HepG2 (cell line): ENCODE measurements at regions not wholly inside any gene's neighbourhood (a gene's known extent, or its start where the extent isn't known, plus 50 kb on each side); places are given as distances from the start of the nearest gene placed in this dataset.
A peak's percentile ranks its signal among the peaks of the same experiment; 100 is the strongest.

Experiments
- FOXK1 ChIP-seq: sonication (generic); formaldehyde crosslinking; IDR thresholded peaks from 2 replicates; pipeline ENCODE4 v1.4.0; 2020; ENCODE audit warnings: low read depth, missing genetic modification reagents, borderline replicate concordance
- HNRNPH1 ChIP-seq: fragments of 200-400 bp; formaldehyde crosslinking; optimal IDR thresholded peaks from 2 replicates; pipeline ENCODE3; 2017; ENCODE audit warnings: mild to moderate bottlenecking, low read depth, low read length
- HOXA5 ChIP-seq: sonication (generic); formaldehyde crosslinking; IDR thresholded peaks from 2 replicates; pipeline ENCODE4 v1.4.0; 2020; ENCODE audit warnings: missing genetic modification reagents
- JARID2 ChIP-seq: sonication (generic); formaldehyde crosslinking; IDR thresholded peaks from 2 replicates; pipeline ENCODE4 v1.8.1; 2023; ENCODE audit warnings: missing genetic modification reagents, inconsistent platforms; ENCODE audit not compliant: insufficient replicate concordance
- MIER2 ChIP-seq: IDR thresholded peaks from 2 replicates; pipeline ENCODE4 v1.6.1; 2016; ENCODE audit warnings: missing biosample characterization, missing genetic modification reagents
- NCOA2 ChIP-seq: sonication (generic); formaldehyde crosslinking; IDR thresholded peaks from 2 replicates; pipeline ENCODE4 v1.8.0; 2022; ENCODE audit warnings: inconsistent platforms
- NKX3-1 ChIP-seq: sonication (generic); formaldehyde crosslinking; IDR thresholded peaks from 2 replicates; pipeline ENCODE4 v1.5.0; 2020; ENCODE audit warnings: missing genetic modification reagents
- RFX1 ChIP-seq: fragments of 450-650 bp; IDR thresholded peaks from 2 replicates; pipeline ENCODE4 v1.6.1; 2017
- SALL1 ChIP-seq: sonication (generic); formaldehyde crosslinking; IDR thresholded peaks from 2 replicates; pipeline ENCODE4 v1.8.0; 2022; ENCODE audit warnings: mild to moderate bottlenecking, missing genetic modification reagents
- SMAD3 ChIP-seq: sonication (generic); formaldehyde crosslinking; IDR thresholded peaks from 2 replicates; pipeline ENCODE4 v1.4.0; 2020; ENCODE audit warnings: missing genetic modification reagents
- TCF7L2 ChIP-seq: IDR thresholded peaks from 2 replicates; pipeline ENCODE4 v1.6.1; 2011; ENCODE audit warnings: mild to moderate bottlenecking, low read depth, low read length, moderate library complexity
- WIZ ChIP-seq: sonication (generic); formaldehyde crosslinking; IDR thresholded peaks from 2 replicates; pipeline ENCODE4 v1.5.1; 2020; ENCODE audit warnings: mild to moderate bottlenecking, missing genetic modification reagents
- ZNF234 ChIP-seq: sonication (generic); formaldehyde crosslinking; conservative IDR thresholded peaks from 2 replicates; pipeline ENCODE4 v1.5.1; 2020; ENCODE audit warnings: mild to moderate bottlenecking, missing genetic modification reagents
- TF ChIP-seq, protein P1 (sequence below): sonication (generic); formaldehyde crosslinking; IDR thresholded peaks from one replicate; pipeline ENCODE4 v1.5.1; 2020; ENCODE audit warnings: mild to moderate bottlenecking, missing genetic modification reagents; ENCODE audit errors: not compliant biosample characterization
- TF ChIP-seq, protein P2 (sequence below): fragments of 450-650 bp; IDR thresholded peaks from 2 replicates; pipeline ENCODE4 v1.6.1; 2017
- TF ChIP-seq, protein P3 (sequence below): sonication (generic); formaldehyde crosslinking; IDR thresholded peaks from 2 replicates; pipeline ENCODE4 v1.4.0; 2020; ENCODE audit warnings: missing genetic modification reagents, borderline replicate concordance

DNA sequence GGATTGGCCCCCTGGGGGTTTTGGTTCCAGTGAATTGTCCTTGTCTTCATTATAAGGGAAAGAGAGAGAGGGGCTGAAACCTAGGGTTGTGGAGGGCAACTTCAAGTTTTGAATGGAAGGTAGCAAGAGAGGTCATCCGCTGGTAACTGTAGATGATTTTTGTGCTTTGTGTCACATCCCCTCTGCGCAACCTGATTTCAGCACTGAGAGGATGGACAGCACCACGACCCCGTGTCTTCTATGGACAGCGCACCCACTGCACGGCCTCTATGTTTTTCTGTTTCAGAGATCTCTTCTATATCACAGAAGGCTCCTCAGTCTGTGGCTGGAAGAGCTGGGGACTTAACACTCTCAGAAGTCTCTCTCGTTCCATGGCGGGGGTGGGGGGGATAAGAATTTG lies 127.0 kb upstream of the RPH3A start (continued):
- TF ChIP-seq, protein P1, sequence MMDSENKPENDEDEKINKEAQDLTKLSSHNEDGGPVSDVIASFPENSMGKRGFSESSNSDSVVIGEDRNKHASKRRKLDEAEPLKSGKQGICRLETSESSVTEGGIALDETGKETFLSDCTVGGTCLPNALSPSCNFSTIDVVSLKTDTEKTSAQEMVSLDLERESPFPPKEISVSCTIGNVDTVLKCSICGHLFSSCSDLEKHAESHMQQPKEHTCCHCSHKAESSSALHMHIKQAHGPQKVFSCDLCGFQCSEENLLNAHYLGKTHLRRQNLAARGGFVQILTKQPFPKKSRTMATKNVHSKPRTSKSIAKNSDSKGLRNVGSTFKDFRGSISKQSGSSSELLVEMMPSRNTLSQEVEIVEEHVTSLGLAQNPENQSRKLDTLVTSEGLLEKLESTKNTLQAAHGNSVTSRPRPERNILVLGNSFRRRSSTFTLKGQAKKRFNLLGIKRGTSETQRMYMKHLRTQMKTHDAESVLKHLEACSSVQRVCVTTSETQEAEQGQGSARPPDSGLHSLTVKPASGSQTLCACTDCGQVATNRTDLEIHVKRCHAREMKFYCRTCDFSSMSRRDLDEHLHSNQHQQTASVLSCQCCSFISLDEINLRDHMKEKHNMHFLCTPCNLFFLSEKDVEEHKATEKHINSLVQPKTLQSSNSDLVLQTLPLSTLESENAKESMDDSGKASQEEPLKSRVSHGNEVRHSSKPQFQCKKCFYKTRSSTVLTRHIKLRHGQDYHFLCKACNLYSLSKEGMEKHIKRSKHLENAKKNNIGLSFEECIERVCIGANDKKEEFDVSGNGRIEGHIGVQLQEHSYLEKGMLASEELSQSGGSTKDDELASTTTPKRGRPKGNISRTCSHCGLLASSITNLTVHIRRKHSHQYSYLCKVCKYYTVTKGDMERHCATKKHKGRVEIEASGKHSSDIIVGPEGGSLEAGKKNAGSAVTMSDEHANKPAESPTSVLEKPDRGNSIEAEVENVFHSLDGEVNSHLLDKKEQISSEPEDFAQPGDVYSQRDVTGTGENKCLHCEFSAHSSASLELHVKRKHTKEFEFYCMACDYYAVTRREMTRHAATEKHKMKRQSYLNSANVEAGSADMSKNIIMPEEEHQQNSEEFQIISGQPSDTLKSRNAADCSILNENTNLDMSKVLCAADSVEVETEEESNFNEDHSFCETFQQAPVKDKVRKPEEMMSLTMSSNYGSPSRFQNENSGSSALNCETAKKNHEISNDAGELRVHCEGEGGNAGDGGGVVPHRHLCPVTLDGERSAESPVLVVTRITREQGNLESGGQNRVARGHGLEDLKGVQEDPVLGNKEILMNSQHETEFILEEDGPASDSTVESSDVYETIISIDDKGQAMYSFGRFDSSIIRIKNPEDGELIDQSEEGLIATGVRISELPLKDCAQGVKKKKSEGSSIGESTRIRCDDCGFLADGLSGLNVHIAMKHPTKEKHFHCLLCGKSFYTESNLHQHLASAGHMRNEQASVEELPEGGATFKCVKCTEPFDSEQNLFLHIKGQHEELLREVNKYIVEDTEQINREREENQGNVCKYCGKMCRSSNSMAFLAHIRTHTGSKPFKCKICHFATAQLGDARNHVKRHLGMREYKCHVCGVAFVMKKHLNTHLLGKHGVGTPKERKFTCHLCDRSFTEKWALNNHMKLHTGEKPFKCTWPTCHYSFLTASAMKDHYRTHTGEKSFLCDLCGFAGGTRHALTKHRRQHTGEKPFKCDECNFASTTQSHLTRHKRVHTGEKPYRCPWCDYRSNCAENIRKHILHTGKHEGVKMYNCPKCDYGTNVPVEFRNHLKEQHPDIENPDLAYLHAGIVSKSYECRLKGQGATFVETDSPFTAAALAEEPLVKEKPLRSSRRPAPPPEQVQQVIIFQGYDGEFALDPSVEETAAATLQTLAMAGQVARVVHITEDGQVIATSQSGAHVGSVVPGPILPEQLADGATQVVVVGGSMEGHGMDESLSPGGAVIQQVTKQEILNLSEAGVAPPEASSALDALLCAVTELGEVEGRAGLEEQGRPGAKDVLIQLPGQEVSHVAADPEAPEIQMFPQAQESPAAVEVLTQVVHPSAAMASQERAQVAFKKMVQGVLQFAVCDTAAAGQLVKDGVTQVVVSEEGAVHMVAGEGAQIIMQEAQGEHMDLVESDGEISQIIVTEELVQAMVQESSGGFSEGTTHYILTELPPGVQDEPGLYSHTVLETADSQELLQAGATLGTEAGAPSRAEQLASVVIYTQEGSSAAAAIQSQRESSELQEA, result no peak
- TF ChIP-seq TCF7L2 (no peak), RFX1 (no peak), SALL1 (CRISPR knock-in tag) (0 out of 2 replicates have a peak, but pooled peaks have one; percentile 31), HNRNPH1 (no peak), WIZ (CRISPR knock-in tag) (peak; percentile 39; the same call in 1 of the 2 replicates), JARID2 (CRISPR knock-in tag) (no peak), SMAD3 (CRISPR knock-in tag) (no peak), NCOA2 (CRISPR knock-in tag) (0 out of 2 replicates have a peak, but pooled peaks have one; percentile 18), FOXK1 (peak; percentile 22; the same call in 1 of the 2 replicates), HOXA5 (0 out of 2 replicates have a peak, but pooled peaks have one; percentile 41), ZNF234 (CRISPR knock-in tag) (no peak), MIER2 (CRISPR knock-in tag) (peak; percentile 96), NKX3-1 (CRISPR knock-in tag) (0 out of 2 replicates have a peak, but pooled peaks have one; percentile 31)
- TF ChIP-seq, protein P2, sequence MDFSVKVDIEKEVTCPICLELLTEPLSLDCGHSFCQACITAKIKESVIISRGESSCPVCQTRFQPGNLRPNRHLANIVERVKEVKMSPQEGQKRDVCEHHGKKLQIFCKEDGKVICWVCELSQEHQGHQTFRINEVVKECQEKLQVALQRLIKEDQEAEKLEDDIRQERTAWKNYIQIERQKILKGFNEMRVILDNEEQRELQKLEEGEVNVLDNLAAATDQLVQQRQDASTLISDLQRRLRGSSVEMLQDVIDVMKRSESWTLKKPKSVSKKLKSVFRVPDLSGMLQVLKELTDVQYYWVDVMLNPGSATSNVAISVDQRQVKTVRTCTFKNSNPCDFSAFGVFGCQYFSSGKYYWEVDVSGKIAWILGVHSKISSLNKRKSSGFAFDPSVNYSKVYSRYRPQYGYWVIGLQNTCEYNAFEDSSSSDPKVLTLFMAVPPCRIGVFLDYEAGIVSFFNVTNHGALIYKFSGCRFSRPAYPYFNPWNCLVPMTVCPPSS, result no peak
- TF ChIP-seq, protein P3, sequence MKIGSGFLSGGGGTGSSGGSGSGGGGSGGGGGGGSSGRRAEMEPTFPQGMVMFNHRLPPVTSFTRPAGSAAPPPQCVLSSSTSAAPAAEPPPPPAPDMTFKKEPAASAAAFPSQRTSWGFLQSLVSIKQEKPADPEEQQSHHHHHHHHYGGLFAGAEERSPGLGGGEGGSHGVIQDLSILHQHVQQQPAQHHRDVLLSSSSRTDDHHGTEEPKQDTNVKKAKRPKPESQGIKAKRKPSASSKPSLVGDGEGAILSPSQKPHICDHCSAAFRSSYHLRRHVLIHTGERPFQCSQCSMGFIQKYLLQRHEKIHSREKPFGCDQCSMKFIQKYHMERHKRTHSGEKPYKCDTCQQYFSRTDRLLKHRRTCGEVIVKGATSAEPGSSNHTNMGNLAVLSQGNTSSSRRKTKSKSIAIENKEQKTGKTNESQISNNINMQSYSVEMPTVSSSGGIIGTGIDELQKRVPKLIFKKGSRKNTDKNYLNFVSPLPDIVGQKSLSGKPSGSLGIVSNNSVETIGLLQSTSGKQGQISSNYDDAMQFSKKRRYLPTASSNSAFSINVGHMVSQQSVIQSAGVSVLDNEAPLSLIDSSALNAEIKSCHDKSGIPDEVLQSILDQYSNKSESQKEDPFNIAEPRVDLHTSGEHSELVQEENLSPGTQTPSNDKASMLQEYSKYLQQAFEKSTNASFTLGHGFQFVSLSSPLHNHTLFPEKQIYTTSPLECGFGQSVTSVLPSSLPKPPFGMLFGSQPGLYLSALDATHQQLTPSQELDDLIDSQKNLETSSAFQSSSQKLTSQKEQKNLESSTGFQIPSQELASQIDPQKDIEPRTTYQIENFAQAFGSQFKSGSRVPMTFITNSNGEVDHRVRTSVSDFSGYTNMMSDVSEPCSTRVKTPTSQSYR (CRISPR knock-in tag), result peak; percentile 17; the same call in 1 of the 2 replicates
